Eye (tissue), 1 donor: ENCODE measurements at regions not wholly inside any gene's neighbourhood (a gene's known extent, or its start where the extent isn't known, plus 50 kb on each side); places are given as distances from the start of the nearest gene placed in this dataset.

Experiments
- DNase-seq: peaks from one replicate; pipeline ENCODE4 v3.0.0-alpha.2; 2015

DNA sequence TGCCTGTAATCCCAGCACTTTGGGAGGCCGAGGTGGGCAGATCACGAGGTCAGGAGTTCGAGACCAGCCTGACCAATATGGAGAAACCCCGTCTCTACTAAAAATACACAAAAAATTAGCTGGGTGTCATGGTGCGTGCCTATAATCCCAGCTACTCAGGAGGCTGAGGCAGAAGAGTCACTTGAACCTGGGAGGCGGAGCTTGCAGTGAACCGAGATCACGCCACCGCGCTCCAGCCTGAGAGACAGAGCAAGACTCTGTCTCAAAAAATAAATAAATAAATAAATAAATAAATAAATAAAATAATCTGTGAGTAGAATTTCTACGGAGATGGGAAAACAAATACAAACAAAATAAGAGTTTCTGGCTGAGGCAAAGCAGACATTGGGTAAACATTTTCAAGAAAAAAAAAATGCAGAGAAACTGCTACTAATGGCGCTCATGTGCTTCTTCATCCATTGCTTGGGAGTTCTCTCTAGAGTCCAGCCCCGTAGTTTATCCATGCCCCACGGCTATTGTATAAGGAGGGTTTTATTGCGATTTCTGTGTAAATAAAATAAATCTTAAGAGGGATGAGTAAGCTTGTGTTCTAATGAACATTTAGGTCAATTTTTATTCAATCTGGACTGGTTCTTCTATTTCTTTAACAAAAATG, 1161.9 kb downstream of the IGSF11 start:
- DNase-seq = peak; percentile 27

DNA sequence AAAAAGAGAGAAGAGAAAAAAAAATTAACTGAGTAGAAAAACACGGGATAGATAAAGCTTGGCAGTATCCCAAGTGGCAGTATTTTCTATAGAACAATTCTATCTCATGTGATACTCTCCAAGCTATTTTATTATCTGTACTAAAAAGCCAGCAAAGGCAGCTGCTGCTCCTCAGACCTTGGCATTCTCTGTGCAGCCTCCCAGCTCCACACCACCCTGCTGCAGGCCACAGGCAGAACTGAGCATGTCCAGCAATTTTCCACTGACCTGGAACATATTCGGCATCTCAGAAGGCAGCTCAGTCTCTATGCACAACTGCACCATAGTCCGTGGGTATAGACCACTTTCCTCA, 1161.4 kb downstream of the IGSF11 start:
- DNase-seq = peak; percentile 69

DNA sequence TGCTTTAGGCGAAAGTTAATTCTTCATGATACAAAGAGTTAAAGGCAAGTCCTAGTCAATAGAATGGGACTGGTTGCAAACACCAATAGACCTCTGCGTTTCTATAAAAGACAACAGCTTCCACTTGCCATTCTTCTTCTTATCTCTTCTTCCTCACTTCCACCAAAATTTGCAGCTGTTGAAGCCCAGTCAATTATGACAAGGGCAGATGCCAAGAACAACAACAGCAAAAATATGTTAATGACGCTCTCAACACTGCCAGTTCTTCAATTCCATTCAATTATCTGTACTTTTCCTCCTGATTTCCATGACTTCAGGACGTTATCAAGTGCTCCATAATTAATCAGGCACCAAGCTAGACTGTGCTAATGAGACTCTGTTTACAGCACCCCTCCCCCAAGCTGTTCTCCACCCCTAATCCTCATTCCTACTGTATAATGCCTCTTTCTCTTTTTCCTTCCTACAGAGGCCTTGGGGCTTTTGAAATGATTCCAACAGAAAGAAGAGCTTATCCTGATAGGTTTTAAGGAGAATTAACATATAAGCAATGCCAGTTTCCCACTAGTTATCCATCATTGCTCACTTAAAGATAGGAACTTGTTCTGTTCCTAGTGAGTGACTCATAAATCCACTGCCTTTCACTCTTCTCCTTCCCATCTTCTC, 1160.5 kb downstream of the IGSF11 start:
- DNase-seq = peak; percentile 9

DNA sequence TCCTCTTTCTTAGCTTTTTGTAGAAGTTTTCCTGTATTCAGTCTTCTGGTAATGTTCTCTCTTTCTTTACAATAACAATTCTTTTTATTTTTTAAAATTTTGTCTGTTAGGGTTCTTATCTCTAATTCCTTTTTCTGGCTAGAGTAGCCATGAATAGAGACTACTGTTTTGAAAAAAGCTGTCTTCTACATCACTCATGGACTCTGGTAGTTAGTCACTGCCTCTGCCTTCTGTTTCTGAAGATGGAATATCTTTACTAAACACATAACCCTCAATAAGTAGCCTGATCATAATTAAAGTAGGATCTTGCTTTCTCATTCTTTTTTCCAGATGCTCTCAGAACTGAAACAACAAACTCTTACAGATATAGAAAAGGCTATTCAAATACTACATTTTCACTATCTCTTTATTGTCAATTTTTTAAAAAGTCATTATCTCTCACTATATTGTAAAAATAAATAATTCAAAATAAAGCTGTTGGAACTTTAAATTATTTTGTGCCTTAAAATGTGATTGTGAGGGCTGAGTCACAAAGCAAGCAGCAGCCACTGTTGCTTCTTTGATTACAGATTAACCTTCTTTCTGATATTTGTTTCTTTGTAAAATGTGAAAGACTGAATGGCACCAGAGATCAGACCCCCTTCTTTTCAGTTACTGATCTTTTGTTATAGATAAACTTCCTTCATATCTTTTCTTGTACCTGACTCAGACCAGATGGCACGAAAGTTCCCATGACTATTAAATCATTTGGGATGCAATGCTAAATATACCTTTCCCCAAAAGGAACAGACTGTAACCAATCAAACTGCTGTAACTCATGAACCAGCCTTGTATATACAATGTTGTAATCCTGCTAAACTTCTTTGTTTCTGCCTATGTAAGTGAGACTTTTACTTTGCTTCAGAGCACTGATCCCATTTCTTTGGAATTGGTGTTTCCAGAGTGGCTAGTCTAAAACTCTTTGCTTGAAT, 1159.5 kb downstream of the IGSF11 start:
- no peak for DNase-seq

DNA sequence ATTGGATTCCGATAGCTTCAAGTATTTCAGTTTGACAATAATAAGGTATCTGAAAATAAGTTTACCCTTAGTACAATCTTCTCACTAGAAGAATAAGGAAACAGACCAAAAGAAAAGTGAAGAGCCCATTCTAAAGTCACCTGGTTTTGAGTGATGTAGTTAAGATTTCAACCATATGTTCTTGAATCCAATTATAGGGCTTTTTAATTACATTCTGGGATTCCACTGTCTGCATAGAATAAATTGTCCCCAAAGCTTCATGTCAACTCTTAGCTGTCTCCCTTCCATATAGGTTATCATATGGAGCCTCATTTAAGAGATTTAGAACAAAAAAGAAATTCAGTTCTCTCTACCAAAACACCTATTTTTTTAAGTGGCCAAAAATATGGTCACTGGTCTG, 1158.8 kb downstream of the IGSF11 start:
- DNase-seq = no peak

DNA sequence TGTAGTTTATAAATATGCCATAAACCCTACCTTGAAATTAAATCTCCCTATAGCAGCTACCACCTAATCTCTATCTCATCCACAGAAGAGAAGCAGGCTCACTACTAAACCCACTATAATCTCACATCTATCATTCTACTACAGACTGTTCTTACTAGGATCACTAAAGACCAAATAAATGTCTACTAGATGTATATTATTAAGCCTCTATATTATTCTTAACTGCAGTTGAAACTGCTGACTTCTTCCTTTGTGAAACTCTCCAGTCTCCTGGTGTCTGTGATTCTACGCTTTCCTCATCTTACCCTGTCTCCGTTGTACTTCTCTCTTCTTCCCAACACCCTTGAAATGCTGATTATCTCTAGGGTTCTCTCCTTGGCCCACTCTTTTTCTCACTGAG, 1154.0 kb downstream of the IGSF11 start:
- no peak for DNase-seq

DNA sequence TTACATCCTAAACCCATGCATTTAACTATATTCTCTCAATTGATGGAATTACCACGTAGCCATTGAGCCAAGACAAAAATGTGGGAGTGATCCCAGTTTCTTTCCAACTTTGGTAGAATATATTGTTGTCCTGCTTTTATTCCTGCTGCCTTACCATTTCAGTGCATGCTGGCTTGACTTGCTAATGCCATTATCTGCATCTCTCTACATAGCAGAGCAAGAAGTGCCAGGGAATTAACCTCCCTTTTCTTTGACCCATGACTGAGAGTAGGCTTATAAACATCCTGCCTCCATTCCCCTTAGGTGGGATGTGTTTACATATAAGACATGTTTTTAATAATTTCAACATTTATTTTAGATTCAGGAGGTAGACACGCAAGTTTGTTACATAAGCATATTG, 1153.4 kb downstream of the IGSF11 start:
- no peak for DNase-seq

DNA sequence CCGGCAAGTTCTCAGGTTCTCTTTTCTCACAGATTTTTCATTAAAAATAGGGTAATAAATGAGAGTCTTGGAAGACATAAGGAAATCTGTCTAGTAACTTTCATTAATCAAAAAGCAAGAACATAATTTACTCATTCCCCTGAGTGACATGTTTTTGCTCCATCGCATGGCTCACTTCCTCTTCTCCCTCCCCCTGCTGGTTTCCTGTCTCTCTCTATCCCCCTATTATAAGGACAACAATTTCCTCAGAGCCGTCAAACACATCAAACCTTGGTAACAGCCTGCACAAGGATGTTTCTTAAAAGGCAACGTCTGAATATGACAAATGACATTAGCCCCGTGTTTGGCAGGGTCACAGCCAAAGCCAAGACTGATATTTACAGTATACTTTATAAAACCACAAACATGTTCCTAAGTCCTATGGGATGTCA, 1149.6 kb downstream of the IGSF11 start:
- peak; percentile 39 for DNase-seq

DNA sequence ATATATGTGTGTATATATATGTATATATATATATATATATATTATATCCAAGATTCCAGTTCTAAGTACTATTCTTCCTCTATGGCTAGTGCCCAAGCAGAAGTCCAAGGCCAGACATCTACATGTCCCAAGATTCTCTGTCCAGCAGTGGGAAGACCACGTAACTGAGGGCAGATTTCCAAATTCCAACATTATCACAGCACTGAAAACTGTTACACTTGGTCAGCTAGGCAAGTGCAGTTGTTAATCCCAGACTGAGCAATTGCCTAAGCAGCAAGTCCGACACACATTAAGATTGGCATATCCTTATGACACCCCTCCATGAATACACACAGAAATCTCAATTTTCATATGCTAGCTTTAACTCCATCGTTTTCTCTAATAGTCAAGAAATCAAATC, 1148.5 kb downstream of the IGSF11 start:
- DNase-seq = no peak

DNA sequence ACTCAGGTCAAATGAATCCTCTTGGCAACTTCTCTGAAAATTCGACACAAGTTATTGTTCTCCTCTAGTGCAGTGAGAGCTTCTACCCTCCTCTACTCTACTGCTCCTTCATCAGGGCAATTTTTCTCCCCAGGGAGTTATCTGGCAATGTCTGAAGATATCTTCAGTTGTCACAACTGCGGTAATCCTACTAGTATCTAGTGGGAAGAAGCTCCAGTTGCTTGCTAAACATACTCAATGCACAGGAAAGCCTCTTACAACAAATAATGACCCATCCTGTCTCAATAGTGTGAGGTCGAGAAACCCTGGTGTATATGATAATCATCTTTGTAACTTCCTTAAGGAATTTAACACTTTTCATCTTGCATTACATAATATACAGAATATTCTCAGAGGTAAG, 1147.6 kb downstream of the IGSF11 start:
- no peak for DNase-seq

DNA sequence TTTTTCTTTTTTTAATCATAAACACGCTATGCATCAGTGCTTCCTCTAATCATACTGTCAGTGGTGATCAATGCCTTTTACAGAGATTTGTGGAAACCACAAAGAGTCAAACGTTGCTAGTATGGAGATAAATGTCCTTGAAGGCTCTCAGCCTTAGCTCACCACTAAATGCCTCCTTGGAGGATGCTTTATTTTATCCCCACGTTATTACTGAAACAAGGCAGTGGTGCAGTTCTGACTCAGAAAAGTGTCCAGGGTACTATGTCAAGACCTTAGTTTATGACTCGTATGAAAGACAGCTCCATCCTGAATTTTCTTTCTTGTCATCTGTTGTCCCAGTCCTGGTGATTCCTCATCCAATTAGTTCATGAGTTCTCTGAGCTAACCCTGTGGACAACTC, 1146.7 kb downstream of the IGSF11 start:
- DNase-seq = peak; percentile 7

DNA sequence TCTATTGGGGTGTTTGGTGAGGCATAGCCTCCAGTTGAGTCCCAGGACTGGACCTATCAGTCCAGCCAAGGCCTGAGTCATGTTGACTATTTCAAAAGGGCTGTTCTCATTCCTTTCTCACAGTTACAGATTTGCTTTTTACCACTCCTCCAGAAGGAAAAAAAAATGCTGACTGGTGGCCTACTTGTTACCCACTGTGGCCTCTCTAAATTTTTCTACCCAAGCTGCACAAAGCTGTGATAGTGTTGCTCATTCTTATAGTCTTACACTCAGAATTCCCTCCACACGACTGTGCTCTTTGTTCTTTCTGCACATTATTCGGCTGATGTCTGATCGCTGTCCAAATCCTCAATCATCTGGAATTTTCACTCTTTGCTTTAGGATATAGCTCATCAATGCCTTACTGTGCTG, 1142.2 kb downstream of the IGSF11 start:
- DNase-seq = peak; percentile 35

DNA sequence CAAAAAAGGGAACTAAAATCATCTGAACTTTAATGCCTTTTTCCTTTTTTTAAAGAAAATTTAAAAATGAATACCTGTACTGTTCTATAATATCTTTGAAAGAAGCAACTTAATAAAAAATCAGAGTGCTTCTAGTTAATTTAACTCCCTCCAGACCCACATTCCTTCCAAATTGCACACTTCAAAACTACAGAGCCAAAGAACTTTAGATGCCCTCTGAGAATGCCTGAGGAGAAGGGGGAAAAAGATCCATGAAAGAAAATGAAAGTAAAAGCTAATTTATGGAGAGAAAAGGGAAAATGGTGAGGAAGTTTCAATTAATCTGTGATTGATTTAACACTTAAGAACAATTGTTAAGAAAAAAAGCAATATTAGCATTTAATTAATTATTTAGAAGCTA, 1141.6 kb downstream of the IGSF11 start:
- peak; percentile 37 for DNase-seq

DNA sequence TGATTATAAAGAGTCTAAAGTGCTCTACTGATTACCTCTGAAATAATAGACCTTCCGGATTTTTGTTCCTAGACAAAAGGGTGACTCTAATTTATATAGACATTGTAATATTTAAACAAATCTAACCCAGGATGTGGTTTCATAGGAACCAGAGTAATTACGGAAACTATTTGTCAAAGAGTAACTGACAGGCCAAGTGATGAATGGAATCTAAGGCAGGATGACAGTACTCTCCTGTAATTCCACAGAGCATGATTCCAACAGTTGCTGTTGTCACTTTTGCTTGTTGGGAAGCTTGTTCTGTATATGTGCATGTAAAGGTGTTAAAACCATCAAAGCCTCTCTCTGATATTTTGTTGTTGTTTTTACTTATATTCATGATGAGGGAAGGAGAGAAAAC, 1141.0 kb downstream of the IGSF11 start:
- DNase-seq = no peak

DNA sequence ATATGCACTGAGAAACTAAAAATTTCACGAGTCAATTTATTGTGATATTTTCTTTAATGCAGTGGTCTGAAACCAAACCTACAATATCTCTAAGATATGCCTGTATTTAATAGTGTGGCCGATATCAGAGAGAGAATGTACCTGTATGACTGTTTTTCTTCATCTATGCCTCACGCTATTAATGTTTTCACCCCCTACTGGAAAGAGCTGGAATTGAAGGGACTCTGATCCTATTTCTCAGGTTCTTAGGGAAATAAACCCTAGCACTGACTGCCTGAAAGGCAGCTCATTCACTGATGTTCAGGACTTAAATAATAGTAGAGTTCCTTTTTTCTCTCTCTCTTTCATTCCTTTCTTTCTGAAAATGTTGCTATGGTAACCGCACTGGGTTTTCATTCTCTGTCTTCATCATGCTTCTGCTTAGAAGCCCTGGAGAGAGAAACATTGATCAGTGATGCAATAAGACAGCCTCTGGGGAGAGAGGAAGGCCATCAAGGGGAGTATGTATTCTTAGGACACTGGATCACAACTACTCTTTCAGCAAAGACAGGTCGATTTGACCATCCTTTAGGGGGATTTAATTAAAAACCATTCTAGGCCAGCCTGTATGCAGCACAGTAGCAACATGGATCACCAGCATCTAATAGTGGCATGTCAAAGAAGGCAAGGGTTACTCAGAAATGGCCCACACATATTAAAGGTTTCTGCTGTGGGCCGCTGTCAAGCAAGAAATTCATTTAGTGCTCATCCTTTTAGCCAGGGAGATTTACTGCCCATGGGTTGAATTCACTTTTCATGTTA, 1135.7 kb downstream of the IGSF11 start:
- DNase-seq = peak; percentile 40

DNA sequence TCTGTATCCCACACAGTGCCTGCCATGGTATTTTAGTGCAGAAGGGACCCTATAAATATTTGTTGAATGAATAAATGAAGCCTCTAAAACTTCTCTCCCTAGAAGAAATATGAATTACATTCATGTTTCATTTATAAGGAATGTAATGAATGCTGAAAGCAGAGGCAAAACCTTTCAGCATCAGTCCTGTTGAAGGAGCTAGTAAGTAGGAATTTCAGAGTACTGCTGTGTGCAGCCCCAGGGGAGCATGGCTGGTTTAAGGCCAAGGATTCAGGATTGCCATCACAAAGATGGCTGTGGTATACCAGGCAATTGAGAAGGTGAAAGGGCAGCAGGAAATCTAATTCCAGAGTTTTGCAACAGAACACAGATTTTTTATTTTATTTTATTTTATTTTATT, 1131.4 kb downstream of the IGSF11 start:
- no peak for DNase-seq

DNA sequence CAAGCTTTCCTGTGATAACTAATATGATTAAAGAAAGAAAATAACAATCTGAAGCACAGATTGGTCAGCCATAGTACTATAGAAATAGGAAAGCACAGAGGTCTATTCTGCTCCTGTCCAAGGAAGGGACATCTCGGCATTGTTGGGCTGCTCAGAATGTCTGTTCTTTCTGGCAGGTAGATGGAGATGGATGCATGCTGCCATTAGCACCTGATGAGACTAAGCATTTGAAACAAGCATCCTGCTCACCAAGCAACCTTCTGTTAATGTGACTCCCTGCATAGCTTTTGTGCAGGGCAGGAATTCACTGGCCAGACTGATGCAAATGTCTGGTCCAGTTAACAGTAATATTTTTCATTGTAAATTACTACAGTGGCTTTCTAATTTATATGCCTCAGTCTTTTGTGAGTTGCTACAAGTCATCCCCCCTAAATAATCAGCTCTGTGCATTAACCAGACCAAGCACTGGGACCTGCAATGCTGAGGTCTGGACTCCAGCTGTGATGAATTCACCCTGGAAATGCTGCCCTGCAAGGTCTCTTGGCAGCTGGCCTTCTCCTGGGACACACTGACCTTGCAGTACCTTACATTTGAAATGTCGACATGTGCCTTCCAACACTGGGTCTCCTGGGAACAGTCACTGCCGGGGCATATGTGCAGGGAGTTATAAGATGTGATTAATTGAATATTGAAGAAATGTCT, 1123.7 kb downstream of the IGSF11 start:
- DNase-seq = peak; percentile 41

DNA sequence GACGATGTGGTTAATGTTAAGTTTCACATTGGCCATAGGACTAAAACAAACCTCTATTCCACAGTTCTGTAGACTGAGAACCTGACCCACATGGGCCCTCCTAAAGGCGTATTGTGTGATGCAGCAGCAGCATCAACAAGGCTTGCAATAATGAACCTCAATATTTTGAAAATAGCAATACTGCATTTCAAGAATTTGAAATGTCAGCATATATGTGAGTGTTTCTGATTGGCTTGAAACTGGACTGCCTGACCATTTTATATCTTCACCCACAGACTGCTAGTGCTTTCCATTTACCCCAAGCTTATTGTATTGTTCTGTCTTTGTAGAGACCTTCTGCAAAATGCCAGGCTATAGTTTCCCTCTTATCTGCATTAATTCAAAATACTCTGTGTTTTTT, 1122.3 kb downstream of the IGSF11 start:
- DNase-seq = no peak

DNA sequence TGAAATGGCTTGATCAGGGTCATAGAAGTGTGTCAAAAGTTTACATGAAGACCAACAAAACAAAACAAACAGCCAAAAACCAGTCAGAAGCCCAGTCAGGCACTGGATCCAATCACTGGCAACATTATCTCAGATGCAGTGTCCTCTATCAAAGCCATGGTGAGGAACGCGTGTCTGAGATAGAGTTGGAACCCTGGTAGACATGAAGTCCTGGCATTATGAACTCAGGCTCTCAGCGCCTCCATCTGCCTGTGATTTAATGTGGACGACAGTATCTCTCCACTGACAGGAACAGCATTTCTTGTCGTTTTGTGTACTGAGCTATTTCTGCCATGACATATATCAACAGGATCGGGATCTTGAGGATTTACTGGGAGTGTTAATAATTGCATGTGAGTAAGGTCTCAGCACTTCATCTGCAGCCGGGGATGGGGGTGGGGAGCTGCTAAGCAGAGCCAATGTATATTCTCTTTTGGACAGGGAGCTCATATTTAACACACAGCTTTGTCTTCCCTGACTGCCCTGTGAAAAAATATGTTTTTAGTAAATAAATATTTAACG, 1120.0 kb downstream of the IGSF11 start:
- no peak for DNase-seq

DNA sequence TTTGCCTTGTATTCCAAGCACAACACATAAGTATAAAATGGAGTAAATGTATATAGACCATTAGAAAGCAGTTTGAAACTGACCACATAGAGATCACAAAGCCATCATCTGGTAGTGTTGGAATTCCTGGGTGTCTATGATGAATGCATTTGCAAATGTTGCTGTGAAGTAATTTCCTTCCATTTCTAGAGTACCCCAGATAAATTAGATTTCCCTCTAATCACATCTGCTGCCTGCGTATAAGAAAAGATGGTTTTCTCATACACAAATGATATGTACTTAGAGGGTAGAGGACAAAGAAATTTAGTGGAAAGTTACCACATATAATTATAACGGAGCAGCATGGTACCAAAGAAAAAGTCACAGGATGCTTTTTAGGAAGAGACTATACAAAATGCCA, 1117.8 kb downstream of the IGSF11 start:
- no peak for DNase-seq

DNA sequence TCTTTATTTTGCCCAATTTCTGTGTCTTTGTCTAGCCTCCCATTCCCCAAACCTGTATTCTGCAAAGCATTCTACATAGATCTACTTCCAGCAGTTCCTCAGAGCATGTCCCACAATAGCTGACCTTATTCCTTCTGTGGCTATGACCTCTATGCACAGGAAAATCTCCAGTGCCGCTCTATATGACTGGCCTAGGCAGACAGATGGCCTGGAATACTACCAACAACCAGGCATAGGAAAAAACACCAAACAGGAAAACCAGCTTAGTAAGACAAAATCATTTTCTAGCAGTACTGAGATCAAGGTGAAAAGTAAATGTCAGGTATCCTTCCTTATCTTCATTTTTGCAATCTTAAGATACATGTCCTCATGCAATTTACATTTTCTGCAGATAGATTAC, 1115.0 kb downstream of the IGSF11 start:
- DNase-seq = no peak
